HG02763 (cell line): ENCODE measurements at regions not wholly inside any gene's neighbourhood (a gene's known extent, or its start where the extent isn't known, plus 50 kb on each side); places are given as distances from the start of the nearest gene placed in this dataset.

Experiments
- ATAC-seq: cut with Tn5 transposase; IDR thresholded peaks from one replicate; pipeline ENCODE4 v1.9.1; 2021; ENCODE audit warnings: mild to moderate bottlenecking, moderate library complexity; ENCODE audit not compliant: unreplicated experiment

DNA sequence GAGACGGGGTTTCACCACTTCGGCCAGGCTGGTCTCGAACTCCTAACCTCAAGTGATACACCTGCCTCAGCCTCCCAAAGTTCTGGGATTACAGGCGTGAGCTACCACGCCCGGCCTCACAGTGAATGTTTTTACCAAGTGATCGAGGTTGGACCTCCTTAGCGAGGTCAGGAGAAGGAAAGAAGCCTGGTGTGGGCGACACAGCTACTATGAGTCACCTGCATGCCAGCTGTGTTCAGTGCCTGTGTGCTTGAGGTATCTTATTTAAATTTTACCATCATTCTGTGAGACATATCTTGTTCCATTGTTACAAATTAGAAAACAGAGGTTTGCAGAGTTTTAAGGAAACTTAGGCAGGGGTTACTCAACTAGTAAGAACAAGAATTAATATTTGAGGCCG is 174.8 kb upstream of the DYNLRB2 start:
- ATAC-seq = no peak

DNA sequence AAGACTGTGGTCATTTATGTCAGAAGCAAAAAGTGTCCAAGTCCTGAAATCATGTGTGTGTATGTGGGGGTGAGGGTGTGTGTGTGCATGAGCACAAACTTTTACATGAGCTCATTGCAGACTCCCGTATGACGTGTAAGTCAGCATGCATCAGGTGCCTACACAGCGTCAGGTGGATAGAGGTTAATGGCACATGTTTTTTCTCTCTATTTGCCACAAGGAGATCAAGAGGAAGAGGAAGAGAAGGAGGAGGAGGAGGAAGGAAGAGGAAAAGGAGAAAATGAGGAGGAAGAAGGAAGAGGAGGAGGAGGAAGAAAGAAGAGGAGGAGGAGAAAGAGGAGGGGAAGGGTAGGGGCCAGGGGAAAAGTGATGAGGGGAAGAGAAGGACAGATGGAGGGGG is 178.0 kb upstream of the DYNLRB2 start:
- ATAC-seq = no peak

DNA sequence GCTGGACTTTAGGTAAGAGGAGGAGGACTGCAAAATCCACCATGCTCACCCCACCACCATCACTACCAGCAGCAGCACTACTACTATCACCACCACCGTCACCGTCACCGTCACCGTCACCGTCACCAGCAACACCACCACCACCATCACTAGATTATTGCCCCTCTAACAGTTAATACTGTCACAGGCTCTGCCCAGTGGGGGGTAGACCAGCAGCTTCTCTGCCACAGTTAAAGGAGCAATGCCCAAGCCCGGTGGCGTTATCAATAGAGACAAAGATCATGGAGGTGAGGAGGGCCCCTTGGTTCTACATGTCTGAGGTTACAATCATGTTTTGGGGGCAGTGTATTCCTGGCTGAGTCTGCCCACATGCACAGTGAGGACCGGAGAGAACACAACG is 184.4 kb upstream of the DYNLRB2 start:
- no peak for ATAC-seq

DNA sequence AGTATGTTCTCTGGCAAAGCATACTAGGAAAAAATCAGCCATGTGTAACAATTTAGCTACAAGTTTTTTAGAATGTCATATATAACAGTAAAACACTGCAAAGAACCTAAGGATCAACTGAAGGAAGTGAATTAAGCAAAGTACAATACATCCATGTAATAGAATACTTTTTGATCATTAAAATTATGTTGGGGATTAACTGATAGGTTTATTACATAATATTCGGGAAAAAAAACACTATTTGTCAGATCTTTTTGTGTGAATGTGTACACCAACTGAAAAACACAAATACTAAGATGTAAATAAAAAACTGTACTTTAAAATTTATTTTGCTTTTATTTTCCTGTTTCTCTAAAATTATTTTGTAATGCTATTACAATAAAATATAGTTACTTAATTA is 185.5 kb upstream of the DYNLRB2 start:
- ATAC-seq = no peak

DNA sequence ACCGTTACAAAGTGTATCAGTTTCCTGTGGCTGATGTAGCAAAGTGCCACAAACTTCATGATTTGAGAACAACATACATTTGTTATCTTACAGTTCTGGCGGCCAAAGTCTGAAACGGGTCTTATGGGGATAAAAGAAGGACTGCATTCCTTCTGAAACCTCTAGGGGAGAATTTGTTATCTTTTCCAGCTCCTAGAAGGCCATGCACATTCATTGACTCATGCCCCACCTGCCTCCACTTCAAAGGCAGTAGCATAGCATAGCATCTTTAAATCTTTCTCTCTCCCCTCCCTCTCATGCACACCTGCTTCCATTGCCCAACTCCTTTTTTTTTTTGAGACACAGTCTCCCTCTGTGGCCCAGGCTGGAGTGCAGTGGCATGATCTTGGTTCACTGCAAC is 190.7 kb upstream of the DYNLRB2 start:
- ATAC-seq = no peak

DNA sequence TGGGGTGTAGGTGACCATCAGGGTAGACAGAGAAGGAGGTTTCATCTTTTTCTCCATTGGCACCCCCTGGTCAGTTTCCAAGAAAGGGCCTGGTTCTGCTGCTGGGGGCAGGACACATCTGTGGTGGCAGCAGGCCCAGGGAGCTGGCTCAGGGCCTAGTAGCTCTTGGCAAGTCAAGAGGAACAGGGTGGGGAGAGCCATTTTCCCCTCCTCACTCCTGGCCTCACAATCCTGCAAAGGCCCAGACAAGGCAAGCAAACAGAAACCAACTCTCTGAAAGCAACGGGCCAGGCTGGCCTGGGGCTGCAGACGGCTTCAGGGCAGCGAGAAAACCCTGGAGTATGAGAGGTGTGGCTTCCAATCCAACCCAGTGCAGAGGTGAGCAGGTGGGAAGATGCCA is 192.9 kb upstream of the DYNLRB2 start:
- no peak for ATAC-seq

DNA sequence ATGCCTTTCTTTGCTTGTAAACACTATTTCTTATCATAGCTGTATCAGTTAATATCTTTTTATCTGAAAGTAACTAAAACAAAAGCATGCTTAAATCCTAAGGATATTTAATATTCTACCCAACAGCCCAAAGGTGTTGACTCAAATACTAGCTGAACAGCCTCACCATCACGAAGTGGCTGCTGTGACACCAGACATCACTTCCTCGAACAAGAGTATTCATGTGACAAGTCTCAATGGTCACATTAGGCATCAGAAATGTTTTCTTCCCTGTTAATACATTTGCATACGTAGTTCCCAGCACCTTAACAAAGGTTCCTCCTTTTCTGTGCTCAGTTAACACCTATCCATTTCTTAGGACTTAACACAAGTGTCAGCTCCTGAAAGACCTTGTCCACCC is 193.8 kb upstream of the DYNLRB2 start:
- ATAC-seq = no peak

DNA sequence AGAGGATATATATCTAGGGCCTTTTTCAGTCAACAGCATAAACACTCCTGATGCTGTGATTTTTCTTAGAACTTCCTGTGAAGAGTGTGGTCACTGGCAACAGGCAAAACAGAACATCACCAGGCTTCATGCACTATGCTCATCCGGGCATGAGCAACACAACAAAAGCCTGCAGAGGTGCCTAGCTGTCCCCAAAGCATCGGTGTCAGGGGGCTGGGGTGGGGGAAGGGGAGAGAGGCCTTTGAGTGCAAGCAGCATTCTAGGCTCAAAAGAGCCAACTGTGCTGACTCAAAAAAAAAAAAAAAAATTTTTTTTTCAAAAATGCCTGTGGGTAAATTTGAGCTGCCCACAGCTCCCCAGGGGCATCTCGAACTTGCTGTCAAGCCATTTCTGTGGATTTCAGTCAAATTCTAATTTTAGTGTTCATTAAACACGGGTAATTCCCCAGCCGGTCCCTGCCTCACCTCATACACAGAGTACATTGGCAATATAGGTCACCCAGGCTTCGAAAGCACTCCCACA is 194.6 kb upstream of the DYNLRB2 start:
- ATAC-seq = no peak

DNA sequence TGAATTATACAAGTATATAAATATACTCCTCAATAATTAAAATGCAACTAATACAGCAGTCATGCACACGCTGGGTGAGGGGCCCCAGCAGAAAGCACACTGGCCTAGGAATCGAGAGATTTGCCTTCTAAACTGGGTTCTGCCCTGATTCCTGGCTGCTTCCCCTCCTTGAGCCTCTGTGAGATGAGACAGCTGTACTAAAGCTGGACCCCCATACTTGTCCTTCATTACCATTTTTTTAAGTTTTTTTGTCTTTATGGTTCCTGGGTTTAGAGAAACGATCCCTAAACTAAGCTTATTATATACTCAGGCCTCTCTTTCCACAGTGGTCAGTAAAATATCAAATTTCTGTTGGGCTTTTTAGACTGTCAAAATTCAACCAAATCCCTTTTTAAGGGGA is 195.1 kb upstream of the DYNLRB2 start:
- ATAC-seq = no peak

DNA sequence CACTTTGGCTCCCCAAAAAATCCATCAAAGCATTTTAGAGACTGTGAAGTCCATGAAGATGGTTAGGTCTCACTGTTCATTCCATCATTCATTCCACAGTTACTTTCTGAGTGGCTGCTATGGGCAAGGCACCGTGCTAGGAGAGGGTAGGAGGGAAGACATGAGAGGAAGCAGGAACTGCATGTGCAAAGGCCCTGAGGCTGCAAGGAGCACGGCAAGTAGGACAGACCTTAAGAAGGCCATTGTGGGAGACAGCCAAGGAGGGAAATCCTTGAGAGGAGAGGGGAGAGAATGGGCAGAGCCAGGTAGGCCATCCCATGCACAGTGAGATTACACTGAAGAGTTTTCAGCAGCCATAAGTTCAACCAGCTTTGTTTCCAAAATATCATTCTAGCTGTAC is 196.2 kb upstream of the DYNLRB2 start:
- ATAC-seq = no peak

DNA sequence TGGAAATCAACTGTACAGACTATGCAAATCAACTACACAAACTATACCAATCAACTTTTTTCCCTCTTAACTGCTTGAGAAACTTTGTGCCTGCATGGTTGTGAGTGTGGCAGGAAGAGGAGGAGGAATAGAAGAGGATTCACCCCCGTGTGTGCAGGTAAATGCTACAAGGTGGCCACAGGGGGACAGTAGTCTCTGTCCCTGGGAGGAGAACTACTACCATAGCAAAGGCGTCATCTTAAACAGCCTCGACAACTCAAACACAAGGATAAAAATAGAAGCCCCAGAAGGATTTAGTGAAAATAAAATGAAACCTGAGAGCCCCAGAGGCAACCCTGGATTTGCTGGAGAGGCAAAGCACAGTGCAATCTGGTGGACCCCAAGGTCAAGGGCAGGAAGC is 199.5 kb upstream of the DYNLRB2 start:
- ATAC-seq = no peak

DNA sequence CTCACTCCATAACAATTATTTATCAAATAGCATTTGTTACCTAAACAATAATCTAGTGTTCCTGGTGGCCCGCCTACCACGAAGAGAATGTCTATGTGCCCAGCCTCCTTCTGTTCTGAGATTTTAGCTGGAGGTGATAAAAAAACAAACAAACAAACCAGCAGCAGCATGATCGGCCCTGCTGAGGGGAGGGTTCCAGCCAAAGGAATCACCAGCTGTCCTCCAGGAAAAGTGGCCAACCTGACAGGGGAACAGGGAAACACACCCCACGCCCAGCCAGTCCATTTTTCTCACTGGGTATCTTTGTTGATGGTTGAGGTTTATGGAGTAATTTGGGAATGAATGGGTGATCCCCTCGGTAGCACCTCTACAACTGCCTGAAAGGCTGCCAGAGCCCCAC is 203.0 kb upstream of the DYNLRB2 start:
- no peak for ATAC-seq

DNA sequence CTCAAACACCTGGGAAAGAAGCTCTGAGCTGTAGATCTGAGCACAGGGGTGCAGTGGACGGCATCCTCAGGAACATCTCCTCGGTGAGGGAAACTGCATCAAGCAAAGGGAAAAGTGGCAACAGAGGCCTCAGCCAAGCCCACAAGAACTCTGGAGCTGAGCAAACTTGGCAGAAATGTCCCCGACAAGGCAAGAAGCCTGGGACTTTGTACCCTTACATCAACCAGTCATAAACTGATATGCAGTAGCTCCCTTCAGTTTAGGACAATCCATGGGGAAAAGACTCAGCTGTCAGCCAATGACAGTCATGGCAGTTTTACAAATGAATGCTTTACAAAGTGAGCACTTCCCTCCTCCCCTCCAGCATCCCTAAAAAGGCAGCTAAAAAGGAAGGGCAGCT is 210.0 kb upstream of the DYNLRB2 start:
- ATAC-seq = no peak

DNA sequence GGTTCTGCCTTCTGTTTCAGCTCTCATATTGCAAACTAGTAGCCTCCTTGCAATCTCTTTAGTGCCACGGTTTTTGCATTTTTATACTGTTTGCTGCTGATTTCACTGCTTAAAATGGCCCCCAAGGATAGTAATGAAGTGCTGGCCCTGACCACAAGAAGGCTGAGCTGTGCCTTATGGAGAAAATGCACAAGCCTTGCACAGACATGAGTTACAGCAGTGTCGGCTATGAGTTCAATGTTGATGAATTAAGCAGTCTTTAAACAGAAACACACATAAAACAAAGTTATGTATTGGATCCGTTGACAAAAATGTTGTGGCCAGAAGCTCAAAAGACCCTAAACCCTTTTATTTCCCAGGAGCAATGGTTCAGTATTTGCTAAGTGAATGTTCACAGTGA is 210.6 kb upstream of the DYNLRB2 start:
- no peak for ATAC-seq

DNA sequence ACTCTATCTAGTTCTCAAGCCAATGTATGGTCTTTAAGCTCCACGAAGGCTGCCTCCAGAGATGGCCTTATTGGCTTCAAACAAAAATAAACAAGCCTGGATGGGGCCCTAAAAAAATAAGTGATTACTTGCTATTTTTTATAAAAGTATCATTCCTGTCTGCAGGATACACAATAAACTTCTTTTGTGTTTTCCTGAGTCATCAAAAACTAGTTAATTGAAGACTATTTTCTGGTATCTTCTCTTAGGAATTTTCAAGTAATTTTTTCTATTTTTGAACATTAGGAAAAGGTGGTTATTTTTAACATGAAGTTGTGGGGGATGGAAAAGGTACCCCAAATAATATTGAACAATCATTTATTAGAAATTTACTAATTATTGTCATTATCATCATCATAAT is 213.1 kb upstream of the DYNLRB2 start:
- ATAC-seq = no peak

DNA sequence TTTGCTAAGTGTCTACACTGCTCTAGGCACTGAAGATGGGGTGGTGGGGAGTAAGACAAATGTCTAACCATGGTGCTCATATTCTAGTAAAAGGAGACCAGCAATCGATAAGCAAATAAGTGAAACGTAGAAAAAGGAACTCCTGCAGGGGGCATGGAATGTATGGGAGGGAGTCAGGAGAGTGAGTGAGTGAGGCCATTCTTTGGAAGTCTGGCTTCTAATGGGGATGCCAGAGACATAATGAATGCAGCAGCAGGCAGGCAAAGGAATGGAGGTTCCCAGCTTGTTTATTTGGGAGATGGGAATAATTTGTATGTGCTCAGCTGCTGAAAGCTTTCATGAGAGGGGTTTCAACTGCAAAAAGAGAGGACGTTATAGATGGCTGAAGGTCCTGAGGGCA is 216.4 kb upstream of the DYNLRB2 start:
- ATAC-seq = no peak

DNA sequence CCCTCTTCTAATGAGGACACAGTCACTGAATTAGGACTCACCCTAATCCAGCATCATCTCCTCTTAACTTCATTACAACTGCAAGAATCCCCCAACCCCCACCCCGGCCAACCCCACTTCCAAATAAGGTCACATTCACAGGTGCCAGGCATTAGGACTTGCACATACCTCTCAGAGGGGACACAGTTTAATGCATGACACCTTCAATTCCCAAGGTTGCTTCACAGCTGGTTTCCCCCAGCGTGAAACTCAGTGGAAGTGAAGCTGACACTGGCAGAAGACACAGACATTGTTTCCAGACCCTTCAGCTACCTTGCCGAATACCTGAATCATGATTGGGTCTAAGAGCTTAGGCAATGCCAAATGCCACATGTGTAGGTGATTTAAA is 217.0 kb upstream of the DYNLRB2 start:
- ATAC-seq = no peak

DNA sequence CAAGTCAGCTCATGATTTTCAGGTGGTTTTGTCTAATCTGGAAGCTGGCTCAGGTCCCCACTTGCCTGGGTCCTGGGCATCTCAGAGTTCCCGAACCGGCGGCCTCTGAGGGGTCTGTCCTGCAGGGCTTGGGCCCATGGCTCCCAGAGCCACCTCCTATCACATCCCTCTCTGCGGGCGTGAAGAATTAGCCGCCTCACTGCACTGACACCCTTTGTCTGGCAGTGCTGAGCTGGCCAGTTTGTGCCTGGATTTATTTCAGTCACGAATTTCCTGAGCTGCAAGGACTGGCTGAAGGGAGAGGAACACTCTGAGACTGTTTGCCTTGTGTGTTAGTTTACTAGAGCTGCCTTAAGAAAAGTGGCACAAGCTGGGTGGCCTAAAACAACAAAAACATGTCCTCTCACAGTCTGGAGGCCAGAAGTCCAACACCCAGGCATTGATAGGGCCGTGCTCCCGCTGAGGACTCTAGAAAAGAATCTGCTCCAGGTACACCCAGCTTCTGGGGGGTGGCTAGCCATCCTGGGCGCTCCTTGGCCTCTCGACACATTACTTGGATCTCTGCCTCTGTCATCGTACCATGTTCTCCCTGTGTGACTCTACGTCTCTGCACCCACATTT is 217.5 kb upstream of the DYNLRB2 start:
- ATAC-seq = no peak

DNA sequence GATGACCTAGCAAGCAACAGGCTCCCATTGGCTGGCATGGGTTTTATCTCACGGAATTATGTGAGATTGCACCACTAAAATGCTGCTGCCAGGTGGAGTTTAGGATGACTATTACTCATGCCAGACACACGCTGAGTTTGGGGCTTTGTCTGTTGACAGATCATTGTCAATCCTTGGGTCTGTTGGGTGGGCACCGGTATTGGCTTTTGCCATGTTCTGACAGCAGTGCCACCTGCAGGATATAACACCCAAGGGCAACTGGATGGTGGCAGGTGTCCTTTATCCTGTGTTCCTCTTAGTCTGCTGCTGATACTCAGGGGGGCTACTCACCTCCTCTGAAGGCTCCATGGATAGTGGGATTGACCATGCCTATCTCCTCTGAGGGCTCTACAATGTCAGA is 221.6 kb upstream of the DYNLRB2 start:
- no peak for ATAC-seq

DNA sequence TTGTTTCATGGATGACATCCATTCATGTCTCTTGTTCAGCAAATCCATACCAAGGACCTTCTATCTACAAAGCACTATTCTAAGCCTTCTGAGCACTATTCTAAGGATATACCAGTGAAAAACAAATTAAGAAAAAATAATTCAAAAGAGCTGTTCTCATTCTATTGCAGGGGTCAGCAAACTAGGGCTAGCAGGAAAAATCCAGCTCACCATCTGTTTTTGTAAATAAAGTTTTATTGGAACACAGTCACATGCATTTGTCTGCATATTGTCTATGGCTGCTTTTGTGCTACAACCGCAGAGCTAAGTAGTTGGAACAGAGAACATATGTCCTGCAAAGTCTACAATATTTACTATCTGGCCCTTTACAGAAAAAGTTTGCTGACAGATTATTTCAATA is 222.7 kb upstream of the DYNLRB2 start:
- ATAC-seq = no peak

DNA sequence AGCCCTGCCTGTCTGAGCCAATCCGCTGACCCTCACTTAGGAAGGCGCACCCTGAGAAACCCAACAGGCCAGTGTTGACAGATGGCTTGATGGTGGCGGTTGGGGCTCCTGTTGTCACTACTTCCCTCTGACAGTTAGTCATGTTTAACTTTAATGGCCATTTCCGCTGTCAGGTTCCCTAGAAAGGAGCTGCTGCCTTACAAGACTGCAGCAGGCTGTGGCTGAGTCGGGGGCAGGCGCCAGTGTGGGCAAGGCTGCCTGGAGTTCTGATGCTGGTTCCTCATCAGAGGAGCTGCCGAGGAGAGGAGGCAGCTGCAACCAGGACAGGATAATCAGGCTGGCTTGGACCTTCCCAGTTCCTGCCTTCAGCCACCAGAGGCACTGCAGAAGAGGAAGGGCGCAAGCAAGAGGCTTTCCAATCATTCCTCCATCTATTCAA is 223.2 kb upstream of the DYNLRB2 start:
- no peak for ATAC-seq

DNA sequence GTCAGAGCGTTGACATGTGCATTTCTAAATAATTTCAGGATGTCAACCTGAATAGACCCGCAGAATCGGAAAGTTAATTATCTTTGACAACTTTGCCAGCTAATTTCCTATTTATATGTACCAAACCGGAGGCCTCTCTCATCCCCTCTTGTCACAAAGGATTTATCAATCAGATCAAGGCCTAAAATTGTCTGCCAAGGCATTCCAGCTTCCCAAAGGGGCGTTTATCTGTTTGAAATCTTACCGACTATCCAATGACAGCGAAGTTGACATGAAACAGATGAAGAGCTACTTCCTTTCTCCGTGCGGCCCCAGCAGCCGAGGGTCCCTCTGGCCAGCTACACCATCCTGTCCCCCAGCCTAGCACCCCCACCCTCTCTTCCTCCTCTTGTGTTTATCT is 223.7 kb upstream of the DYNLRB2 start:
- ATAC-seq = no peak

DNA sequence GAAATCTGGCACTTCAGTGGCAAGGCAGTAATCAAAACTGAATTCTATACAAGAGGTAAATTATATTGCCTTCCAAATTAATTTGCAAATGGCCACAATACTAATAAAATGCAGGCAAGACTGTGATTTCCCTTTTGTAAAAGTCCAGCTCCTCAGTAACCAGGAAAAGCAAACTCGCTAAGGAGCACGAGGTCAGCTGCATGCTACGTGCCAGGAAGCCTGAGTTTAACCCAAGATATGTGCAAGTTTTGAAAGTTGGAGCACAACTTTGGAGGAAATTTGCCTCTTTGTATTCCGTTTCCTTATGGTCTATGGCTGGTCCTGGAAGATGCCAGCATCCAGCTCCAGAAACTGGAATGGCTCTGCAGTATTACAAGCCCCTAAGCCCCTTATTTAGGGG is 226.8 kb upstream of the DYNLRB2 start:
- no peak for ATAC-seq
